HG02973 (cell line): ENCODE measurements at regions not wholly inside any gene's neighbourhood (a gene's known extent, or its start where the extent isn't known, plus 50 kb on each side); places are given as distances from the start of the nearest gene placed in this dataset.
"Not testable (repeated sequence)": the region's sequence is repeated elsewhere in the genome, so short reads cannot be mapped to it uniquely, and the experiment has no call there.

Source experiments
- ATAC-seq: cut with Tn5 transposase; IDR thresholded peaks from one replicate; pipeline ENCODE4 v1.9.1; 2021; ENCODE audit warnings: moderate library complexity; ENCODE audit not compliant: unreplicated experiment

- no peak for ATAC-seq
Measured at GRCh38 chr6:113246186-113246585, 611.0 kb upstream of the MARCKS start.

- ATAC-seq, result no peak
Measured at GRCh38 chr6:113248532-113248931, 608.6 kb upstream of the MARCKS start.

GRCh38 chr6:113254194-113254593, 603.0 kb upstream of the MARCKS start:
- not testable (repeated sequence) for ATAC-seq

- no peak for ATAC-seq
Measured at GRCh38 chr6:113258771-113259170, 598.4 kb upstream of the MARCKS start.

GRCh38 chr6:113271437-113271836, 585.7 kb upstream of the MARCKS start:
- no peak for ATAC-seq

GRCh38 chr6:113276601-113277000, 580.5 kb upstream of the MARCKS start:
- no peak for ATAC-seq

GRCh38 chr6:113277111-113277510, 580.0 kb upstream of the MARCKS start:
- ATAC-seq, result no peak

GRCh38 chr6:113281014-113281413, 576.1 kb upstream of the MARCKS start:
- no peak for ATAC-seq

GRCh38 chr6:113281431-113281830, 575.7 kb upstream of the MARCKS start:
- no peak for ATAC-seq

- peak; percentile 72 for ATAC-seq
Measured at GRCh38 chr6:113287396-113287795, 569.7 kb upstream of the MARCKS start.

GRCh38 chr6:113288409-113288808, 568.7 kb upstream of the MARCKS start:
- ATAC-seq, result no peak

- no peak for ATAC-seq
Measured at GRCh38 chr6:113289166-113289565, 568.0 kb upstream of the MARCKS start.

- ATAC-seq, result no peak
Measured at GRCh38 chr6:113290684-113291083, 566.5 kb upstream of the MARCKS start.

GRCh38 chr6:113291751-113292445, 565.2 kb upstream of the MARCKS start:
- no peak for ATAC-seq

GRCh38 chr6:113292646-113293422, 564.3 kb upstream of the MARCKS start:
- ATAC-seq, result peak; percentile 64

- peak; percentile 17 for ATAC-seq
Measured at GRCh38 chr6:113293423-113293740, 563.8 kb upstream of the MARCKS start.

GRCh38 chr6:113299531-113299930, 557.6 kb upstream of the MARCKS start:
- no peak for ATAC-seq

GRCh38 chr6:113301651-113302050, 555.5 kb upstream of the MARCKS start:
- no peak for ATAC-seq

GRCh38 chr6:113304116-113304515, 553.0 kb upstream of the MARCKS start:
- ATAC-seq, result no peak

- peak; percentile 93 for ATAC-seq
Measured at GRCh38 chr6:113306552-113307145, 550.5 kb upstream of the MARCKS start.

GRCh38 chr6:113308266-113308665, 548.9 kb upstream of the MARCKS start:
- ATAC-seq, result no peak

- ATAC-seq, result no peak
Measured at GRCh38 chr6:113313841-113314240, 543.3 kb upstream of the MARCKS start.
